ENCODE measurements at regions not wholly inside any gene's neighbourhood (a gene's known extent, or its start where the extent isn't known, plus 50 kb on each side); places are given as distances from the start of the nearest gene placed in this dataset.

DNA sequence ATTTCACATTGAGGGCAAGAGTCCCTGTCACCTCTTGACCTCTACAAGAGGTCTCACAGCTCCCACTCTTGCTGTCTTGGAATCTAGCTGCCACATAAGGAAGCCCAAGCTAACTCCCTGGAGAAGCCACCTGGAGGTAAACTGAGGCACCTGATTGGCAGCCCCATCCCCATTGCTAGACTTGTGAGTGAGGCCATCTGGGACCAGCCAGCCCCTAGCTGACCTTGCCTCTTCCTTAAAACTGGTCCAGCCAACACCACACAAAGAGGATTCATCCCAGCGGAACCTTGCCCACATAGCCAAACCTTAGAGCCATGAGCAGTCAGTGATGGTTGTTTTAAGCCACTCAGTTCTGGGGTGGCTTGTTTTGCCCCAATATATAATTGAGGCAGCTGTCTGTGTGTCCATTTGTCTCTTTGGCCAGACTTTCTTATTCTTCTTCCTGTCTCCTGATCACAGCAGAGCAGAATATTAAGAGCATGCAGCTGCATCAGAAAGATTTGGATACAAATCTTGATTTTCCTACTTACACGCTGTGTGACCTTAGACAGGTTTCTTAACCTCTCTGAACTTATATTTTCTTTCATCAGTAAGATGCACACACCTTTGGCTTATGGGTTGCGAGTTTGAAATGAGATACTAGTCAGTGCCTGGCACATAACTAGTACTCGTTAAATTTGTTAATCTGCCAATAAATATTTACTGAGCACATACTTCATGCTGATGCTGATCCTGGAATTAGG lies 74.3 kb upstream of the TP53I11 start:
- no peaks in the 10 kb centered on the region for H3K9me1 ChIP-seq (replicated peaks; ENCODE audit: control insufficient read depth, extremely low read depth, insufficient read depth, low read length)
- H3K4me3 ChIP-seq (replicated peaks in 1 of 3; ENCODE audit: insufficient read depth in 1 of 3, low read depth in 1 of 3, low read length in 3 of 3), result no peak overlapping the region
- TF ChIP-seq MYC (IDR thresholded peaks at IDR 0.05; ENCODE audit: low read depth, low read length) (no peak), EZH2 (IDR thresholded peaks at IDR 0.05; ENCODE audit: borderline replicate concordance, low read depth, low read length, severe bottlenecking) (no peak), FOS (IDR thresholded peaks at IDR 0.05; ENCODE audit: borderline replicate concordance, insufficient read depth, low read length) (no peak), POLR2A (IDR thresholded peaks at IDR 0.05; ENCODE audit: low read depth, low read length) (no peak), GATA2 (IDR thresholded peaks at IDR 0.05; ENCODE audit: insufficient read depth, insufficient read length, low read depth, low read length) (no peak), POLR2AphosphoS5 (IDR thresholded peaks at IDR 0.05; ENCODE audit: insufficient read depth, low read depth, low read length) (no peak)
- TF ChIP-seq, protein P1, sequence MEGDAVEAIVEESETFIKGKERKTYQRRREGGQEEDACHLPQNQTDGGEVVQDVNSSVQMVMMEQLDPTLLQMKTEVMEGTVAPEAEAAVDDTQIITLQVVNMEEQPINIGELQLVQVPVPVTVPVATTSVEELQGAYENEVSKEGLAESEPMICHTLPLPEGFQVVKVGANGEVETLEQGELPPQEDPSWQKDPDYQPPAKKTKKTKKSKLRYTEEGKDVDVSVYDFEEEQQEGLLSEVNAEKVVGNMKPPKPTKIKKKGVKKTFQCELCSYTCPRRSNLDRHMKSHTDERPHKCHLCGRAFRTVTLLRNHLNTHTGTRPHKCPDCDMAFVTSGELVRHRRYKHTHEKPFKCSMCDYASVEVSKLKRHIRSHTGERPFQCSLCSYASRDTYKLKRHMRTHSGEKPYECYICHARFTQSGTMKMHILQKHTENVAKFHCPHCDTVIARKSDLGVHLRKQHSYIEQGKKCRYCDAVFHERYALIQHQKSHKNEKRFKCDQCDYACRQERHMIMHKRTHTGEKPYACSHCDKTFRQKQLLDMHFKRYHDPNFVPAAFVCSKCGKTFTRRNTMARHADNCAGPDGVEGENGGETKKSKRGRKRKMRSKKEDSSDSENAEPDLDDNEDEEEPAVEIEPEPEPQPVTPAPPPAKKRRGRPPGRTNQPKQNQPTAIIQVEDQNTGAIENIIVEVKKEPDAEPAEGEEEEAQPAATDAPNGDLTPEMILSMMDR (IDR thresholded peaks at IDR 0.05; ENCODE audit: extremely low read depth in 1 of 2, insufficient read depth in 1 of 2, low read depth in 1 of 2, low read length in 2 of 2), result no peak
- TF ChIP-seq, protein P2, sequence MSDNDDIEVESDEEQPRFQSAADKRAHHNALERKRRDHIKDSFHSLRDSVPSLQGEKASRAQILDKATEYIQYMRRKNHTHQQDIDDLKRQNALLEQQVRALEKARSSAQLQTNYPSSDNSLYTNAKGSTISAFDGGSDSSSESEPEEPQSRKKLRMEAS (IDR thresholded peaks at IDR 0.05; ENCODE audit: insufficient read depth, insufficient read length), result no peak
- FAIRE-seq, result no peak
- no peaks in the 10 kb centered on the region for H3K9me3 ChIP-seq (replicated peaks; ENCODE audit: control insufficient read depth, insufficient read depth, low read length)
- peaks cover 14% of the 10 kb centered on the region for H3K4me1 ChIP-seq (ENCODE audit: control insufficient read depth, extremely low read depth, insufficient read depth, low read length)
- no peaks in the 10 kb centered on the region for H3K79me2 ChIP-seq (ENCODE audit: control insufficient read depth, insufficient read depth, low read length)
- H3K36me3 ChIP-seq (ENCODE audit: control insufficient read depth in 2 of 2, extremely low read depth in 1 of 2, insufficient read depth in 2 of 2, low read length in 2 of 2), result no peaks in the 10 kb centered on the region
- DNase-seq (ENCODE audit: low read depth, low spot score), result no peak
- ChIA-PET CTCF (interaction anchor here (1.3 to 5.3 kb wide), 6 partner anchors 70 to 98 kb away, joined by 3 to 20 read pairs (median 12); no protein-coding TSS in a partner anchor), POLR2A (interaction anchor here (1.4 kb wide), 2 partner anchors 46 to 70 kb away, joined by 3 to 9 read pairs; no protein-coding TSS in a partner anchor)
- H3K4me2 ChIP-seq (ENCODE audit: insufficient read depth, low read length), result no peak overlapping the region
- no TSS peak for BruUV-seq (replicated peaks)
- H2AFZ ChIP-seq (ENCODE audit: low read depth, low read length), result no peak overlapping the region
- intact Hi-C loops (cut with micrococcal nuclease) (no loop called here), dilution Hi-C loops (cut with MboI; ENCODE audit: extremely low pct_ligation_motif_present, low sequenced_read_pairs) (no loop called here)
- H3K27ac ChIP-seq (ENCODE audit: insufficient read depth, low read depth, low read length), result peak overlapping the region; percentile 67
- no peak overlapping the region for H3K9ac ChIP-seq (replicated peaks; ENCODE audit: extremely low read depth, insufficient read depth, low read length)
- H4K20me1 ChIP-seq (replicated peaks; ENCODE audit: control insufficient read depth, extremely low read depth, insufficient read depth, low read length), result no peaks in the 10 kb centered on the region
- peaks cover 5 to 18% of the 10 kb centered on the region in 2 experiments for H3K27me3 ChIP-seq (ENCODE audit: control insufficient read depth in 2 of 2, insufficient read depth in 2 of 2, low read length in 2 of 2)
